HPDE6-E6E7 (cell line): ENCODE measurements at regions not wholly inside any gene's neighbourhood (a gene's known extent, or its start where the extent isn't known, plus 50 kb on each side); places are given as distances from the start of the nearest gene placed in this dataset.

ENCODE experiments used
- DNase-seq: peaks from one replicate; pipeline ENCODE4 v3.0.0; 2011; ENCODE audit warnings: missing footprints; ENCODE audit errors: extremely low spot score

GRCh38 chr1:234884701-234885100 lies 243.9 kb downstream of the TOMM20 start:
- no peak for DNase-seq

DNA sequence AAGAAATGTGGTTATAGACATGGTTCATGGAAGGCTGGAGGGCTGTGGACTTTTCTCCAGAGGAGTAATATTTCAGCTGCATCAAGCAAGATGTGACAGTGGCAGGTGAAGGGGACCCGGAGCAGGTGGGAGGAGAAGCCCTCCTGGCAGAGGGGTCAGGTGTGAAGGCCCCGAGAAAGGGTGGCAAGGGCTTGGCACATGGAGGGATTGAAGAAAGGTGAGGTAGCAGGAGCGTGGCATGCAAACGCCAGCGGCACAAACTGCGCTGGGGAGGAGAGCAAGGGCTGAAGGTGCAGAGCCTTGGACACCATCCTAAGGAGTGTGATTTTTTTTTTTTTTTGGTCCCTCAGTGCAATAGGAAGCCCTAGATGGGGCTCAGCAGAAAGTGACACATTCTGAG lies 244.6 kb downstream of the TOMM20 start:
- no peak for DNase-seq

GRCh38 chr1:234882898-234883297 lies 245.7 kb downstream of the TOMM20 start:
- DNase-seq, result no peak

DNA sequence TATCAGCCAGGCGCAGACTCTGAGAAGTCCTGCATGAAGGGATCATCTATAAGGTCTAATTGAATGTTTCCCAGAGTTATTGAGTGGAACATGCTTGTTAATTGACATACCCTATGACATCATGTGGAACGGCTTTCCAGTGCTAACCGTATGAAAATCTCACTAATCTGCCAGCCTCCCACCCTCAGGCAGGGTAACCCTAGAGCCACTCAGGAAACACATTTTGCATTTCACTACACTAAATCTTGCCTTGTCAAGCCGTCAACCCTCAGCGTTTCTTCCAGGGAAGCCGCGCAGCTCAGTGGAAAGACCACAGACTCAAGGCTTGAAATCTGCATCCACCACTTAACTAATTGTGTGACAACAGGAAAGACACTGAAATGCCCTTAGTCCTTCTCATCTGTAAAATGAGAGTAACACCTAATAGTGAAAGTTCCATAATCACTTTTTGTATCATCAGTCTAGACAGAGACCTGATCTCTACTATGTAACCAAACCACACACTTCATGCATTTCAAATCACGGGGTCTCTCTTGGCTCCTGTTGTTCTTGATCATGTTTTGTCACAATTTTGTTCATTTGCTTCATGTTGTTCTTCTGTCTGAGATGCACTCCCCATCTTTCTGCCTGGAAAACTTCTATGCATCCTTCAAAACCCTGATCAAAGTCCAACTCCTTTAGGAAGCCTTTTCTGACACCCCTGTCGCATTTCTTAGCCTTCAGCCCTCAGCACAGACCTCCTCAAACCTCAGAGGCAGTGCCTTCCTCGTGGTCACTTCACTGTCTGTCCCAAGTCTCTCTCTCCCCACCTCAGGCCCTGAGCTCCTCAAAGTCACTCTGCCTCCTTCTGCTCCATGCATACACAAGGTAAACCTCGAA lies 246.5 kb downstream of the TOMM20 start:
- no peak for DNase-seq

DNA sequence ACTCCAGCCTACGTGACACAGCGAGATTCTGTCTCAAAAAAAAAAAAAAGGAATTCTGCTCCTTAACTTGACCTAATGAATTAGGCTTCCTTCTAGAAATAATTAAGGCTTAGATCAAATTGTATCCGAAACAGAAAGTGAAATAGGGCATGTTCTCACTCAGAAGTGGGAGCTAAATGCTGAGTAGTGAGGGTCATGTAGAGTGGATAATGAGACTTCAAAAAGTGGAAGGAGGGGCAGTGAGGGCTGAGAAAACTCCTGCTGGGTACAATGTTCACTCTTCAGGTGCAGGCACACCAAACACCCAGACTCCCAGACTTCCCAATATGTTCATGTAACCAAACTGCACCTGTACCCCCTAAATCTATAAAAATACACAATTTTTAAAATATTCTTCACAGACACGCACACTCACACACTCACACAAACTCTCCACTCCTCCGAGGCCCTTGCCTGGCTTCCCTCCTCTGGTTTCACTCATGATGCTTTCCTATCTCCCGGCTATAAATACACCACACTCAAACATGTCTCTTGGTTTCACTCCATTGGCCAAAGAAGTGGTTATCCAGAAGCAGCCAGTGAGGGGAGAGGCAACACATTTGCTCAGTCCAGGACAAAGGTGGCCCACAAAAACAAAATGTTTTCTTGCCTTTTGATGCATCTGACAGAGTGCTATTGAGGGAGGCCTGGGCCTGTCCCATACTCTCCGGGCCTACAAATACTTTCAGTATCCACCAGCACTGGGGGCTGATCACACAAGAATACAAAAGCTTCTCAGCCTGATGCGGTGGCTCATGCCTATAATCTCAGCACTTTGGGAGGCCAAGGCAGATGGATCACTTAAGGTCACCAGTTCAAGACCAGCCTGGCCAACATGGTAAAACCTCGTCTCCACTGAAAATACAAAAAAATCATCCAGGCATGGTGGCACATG lies 249.2 kb downstream of the TOMM20 start:
- DNase-seq, result no peak

GRCh38 chr1:234878288-234878687 lies 250.3 kb downstream of the TOMM20 start:
- no peak for DNase-seq

GRCh38 chr1:234877761-234878160 lies 250.9 kb downstream of the TOMM20 start:
- DNase-seq, result no peak

DNA sequence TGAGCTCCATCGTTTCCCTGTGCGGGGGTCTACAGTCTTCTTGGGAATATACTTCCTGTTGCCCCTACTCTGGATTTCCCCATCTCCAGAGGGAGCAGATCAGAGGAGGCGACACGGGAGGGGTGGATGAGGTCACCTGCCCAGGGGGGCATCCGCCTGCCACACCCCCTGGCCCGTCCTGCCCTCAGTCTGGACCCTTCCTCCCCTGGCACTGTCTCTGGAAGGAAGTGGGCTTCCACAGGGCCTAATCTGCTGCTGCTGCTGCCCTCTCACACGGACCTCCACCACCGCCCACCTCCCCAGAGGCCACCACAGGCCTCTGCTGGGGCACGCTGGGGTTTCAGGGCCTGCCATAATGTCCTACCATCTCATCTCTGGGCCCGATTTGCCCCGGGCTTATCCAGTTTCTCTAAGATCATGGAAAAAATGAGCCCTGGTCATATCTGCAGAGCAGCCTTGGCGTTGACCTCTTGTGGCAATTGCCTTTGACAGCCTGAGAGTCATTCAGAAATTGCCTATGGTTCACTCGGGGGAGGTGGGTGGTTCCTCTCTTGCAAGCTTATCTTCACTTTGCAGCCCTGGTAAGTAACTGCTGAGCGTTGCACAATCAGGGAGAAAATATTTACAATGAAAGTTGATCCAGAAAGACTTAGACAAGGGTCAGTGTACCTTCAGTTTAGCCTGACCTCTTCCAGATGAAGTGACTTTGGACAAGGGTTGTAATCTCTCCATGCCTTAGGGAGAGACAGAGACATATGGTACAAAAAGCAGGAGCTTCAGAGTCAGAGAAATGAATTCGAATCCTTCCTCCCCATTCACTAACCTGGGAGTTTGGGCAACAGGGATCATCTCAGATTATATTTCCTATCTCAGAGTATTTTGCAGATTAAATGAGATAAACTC lies 252.4 kb downstream of the TOMM20 start:
- no peak for DNase-seq

DNA sequence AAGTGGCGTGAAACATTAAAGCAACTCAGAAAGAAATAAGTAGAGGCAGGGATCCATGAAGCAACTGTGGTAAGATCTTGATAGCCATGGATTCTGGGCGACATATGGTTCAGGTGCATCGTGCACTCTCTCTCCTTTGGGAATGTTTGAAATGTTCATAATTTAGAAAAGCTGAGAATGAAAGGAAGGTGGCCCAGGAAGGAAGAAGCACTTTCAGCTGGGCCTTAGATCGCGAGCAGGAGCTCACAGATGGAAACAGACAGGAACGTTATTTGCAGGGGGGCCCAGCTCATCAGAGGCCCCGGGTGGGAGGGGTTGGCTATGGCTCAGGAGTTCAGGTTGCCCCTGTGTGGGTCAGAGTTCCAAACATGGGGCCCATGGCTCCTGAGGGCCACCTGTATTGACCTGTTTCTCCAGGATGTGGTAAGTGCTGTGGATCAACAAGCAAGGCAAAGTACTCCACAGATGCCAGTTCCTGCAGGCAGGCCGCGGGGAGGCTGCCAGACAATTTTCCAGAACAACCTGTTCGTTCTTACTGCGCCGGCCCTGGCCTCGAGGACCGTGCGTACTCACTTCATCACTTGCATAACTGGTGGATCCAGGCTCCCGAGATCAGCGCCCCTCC lies 253.2 kb downstream of the TOMM20 start:
- no peak for DNase-seq

DNA sequence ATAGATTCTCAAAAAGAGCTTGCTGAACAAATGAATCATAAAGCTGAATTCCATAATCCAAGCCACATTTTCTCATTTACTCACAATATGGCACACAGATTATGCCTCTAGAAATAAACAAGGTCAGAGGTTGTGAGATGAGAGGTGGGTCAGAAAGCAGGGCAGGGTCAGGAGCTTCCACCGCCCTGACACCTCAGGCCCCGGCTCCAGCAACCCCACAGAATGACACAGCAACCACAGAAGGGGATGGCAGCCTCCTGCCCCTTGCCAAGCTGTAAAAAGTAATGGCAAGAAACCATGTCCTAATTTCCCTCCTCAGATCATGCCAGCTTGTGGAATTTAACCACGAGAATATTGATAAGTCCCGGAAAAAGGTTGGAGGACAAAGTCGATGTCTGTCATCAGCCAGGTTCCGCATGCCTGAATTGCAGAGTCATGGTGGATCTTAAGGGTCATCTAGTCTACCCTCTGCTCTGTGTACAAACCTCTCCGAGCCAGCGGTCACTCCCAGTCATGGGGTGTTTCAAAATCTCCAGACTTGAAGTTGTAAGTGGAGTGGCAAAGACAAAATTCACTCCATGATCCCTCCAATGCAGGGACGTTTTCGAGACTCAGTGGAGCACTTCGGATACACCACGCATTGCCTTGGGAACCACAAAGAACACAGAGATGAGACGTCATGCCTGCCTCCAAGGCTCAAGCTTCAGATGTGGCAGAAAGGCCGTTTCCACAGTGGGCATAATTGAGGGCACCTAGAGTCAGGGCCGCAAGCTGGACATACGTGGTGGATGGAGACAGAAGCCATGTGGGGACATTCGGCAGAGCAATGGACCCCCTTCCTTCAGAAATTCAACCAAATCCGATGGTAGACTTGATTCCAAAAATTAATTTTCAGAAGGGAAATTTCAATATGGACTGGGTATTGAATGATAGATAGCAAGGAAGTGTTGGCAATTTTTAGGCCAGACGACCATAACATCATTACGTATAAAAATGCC lies 254.0 kb downstream of the TOMM20 start:
- DNase-seq, result no peak

DNA sequence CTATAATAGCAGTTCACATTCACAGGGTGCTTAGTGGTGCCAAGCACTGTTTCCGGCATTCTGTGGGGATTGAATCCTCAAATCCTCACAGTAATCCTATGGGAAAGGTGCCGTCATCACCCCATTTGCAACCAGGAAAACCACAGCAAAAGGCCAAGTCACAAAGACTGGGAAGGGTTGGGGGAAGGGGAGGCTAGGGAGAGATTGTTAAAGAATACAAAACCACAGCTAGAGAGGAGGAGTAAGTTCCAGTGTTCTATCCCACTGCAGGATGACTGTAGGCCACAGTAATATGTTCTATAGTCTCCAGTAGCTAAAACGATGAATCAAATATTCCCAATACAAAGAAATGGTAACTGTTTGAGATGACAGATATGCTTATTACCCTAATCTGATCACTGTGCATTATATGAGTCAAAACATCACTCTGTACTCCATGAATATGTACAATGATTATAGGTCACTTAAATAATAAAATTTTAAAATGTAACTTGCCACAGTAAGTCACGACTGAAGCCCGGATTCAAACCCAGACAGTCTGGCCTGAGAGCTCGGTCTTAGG lies 256.8 kb downstream of the TOMM20 start:
- no peak for DNase-seq

DNA sequence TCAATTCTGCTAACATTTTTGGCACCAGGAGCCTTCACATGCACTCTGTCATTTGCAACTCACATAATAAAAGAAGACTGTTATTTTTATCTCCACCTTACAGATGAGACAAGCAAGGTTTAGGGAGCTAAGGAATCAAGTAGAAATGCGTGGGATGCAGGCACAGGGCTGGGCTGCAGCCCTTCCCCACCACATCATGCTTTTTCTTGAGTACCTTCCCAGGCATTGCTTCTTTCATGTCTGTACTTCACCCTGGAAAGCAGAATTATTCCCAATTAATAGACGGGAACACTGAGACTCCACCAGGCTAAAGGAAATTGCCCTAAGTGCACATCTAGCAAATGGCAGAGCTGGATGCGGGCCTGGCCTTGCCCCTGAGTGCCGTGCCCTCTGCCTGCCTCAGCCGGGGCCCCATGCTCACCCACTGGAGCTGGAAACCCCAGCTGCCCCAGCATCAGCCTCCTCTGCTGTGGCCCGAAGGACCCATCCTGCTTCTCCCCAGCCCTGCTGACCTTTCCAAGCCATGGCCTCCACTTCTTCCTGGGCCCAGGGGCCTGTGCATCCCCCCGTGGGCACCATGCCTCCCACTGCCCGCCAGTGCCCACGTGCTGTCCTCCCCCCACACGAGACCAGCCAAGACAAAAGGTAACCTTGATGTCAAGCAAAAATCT lies 257.5 kb downstream of the TOMM20 start:
- no peak for DNase-seq

DNA sequence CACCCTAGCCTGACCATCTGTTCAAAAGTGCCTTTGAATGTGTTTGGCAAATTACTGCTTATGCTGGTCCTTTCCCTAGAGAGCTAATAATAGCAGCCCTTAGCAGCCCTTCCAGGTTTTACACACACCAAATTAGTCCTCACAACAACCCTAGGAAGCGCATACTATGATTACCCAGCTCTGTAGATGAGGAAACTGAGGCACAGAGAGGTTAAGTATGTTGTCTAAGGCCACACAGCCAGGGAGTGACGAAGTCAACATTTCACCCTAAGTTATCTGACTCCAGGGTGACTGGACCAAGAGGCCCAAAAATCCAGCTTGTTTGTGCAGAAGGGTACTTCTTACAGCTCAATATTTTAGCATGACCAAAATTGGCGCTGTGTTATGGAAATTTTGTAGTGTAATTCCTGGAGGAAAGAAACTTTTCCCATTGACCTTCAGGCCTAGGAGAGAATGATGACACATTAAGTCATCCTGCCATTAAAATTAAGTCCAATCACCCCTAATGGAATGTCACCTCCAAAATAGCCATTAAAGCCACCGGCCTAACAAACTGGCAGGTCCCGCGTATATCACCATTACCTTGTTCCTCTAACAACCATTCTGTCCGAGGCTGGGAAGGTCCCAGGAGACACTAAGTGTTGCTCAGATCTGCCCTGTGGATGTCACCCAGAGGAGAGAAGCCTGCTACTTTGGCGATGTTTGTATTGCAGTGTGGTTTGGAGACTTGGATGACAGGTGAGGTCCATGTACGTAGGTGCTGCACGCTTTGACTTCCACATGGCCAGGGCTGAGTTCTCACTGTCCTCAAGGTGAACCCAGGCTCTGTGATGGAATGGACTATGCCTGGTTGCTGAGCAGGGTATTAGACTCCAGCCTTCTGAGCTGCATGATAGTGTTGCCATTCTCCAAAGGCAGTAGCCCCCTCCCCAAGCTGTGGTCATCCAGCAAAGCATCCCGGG lies 258.3 kb downstream of the TOMM20 start:
- DNase-seq, result no peak

DNA sequence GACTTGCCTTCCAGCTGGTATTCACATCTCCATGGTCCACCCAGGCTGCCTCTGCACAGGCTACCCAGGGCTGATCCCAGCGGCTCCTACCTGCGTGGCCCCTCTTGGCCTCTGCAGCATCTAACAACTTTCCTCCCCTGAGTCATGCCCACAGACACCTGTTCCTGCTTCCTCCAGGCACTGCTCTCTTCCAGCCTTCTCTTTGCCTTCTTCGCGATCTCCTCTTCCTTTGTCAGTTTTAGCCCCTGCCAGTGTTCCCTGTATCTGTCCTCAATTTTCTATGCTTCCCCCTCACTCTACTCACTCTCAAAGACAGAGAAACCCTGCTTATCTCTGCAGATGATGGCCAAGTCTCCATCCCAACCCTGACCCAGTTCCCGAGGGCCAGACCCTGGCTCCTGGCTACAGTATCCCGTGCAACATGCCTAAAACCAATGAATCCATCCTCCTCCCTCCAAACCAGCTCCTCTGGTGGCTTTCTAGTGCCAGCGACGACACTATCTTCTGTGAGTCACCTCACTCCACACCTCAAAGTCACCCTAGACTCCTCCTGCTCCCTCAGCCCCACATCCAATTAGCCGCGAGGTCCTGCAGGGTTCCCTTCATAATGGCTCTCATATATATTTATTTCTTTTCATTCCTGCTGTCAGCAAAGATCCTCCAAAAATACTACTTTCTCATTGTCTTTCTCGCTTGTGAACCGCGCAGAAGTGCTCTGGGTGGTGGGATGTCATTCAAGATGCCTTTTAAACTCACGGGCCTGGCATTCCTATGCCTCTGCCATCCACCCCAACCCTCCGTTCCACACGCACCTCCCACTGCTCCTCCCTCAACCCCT lies 259.2 kb downstream of the TOMM20 start:
- no peak for DNase-seq

GRCh38 chr1:234868296-234869147 lies 258.5 kb upstream of the IRF2BP2 start:
- DNase-seq, result no peak
